GM10248 (cell line): ENCODE measurements at regions not wholly inside any gene's neighbourhood (a gene's known extent, or its start where the extent isn't known, plus 50 kb on each side); places are given as distances from the start of the nearest gene placed in this dataset.

Experiments used
- CTCF ChIA-PET: fragments of 300-600 bp; sonication (Branson Sonifier 250); formaldehyde crosslinking; extraction: SDS; loops from one replicate; lab custom pipeline; 2021; ENCODE audit warnings: antibody characterized with exemption; lab: Yijun Ruan, JAX
- POLR2A ChIA-PET: fragments of 350-650 bp; sonication (Branson Sonifier 250); formaldehyde crosslinking; extraction: SDS; loops from one replicate; lab custom pipeline; 2020; ENCODE audit warnings: antibody characterized with exemption; lab: Yijun Ruan, JAX
- DNase-seq: peaks from one replicate; pipeline ENCODE4 v3.0.0; 2012; ENCODE audit errors: extremely low spot score
- CTCF ChIP-seq: IDR thresholded peaks from 2 replicates; pipeline ENCODE4 v1.5.1; 2012; ENCODE audit warnings: mild to moderate bottlenecking, low read depth; ENCODE audit errors: extremely low read depth, missing control alignments, control extremely low read depth

- TF ChIP-seq CTCF, result no peak
- CTCF ChIA-PET, result no interaction called here
- no peak for DNase-seq
- POLR2A ChIA-PET, result no interaction called here
These were observed 392.4 kb downstream of the RPS6KC1 start for GRCh38 chr1:213443415-213443814.

- no peak for DNase-seq
- CTCF ChIA-PET, result no interaction called here
- TF ChIP-seq CTCF, result no peak
- POLR2A ChIA-PET, result no interaction called here
These were observed 393.2 kb downstream of the RPS6KC1 start for GRCh38 chr1:213444224-213444623.

GRCh38 chr1:213446496-213446895 lies 395.5 kb downstream of the RPS6KC1 start:
- no peak for TF ChIP-seq CTCF
- ChIA-PET POLR2A (no interaction called here), CTCF (no interaction called here)
- no peak for DNase-seq

- POLR2A ChIA-PET, result no interaction called here
- CTCF ChIA-PET, result no interaction called here
- TF ChIP-seq CTCF, result no peak
- DNase-seq, result no peak
These were observed 397.3 kb downstream of the RPS6KC1 start for GRCh38 chr1:213448360-213448759.

- POLR2A ChIA-PET, result no interaction called here
- TF ChIP-seq CTCF, result no peak
- DNase-seq, result no peak
- CTCF ChIA-PET, result no interaction called here
These were observed 397.7 kb downstream of the RPS6KC1 start for GRCh38 chr1:213448776-213449175.

- ChIA-PET POLR2A (no interaction called here), CTCF (interaction anchor here (0.8 to 1.2 kb wide), 2 partner anchors 11 to 29 kb away, joined by 3 read pairs; no protein-coding TSS in a partner anchor)
- no peak for TF ChIP-seq CTCF
- no peak for DNase-seq
These were observed 401.5 kb downstream of the RPS6KC1 start for GRCh38 chr1:213452501-213452900.

GRCh38 chr1:213457186-213457585 lies 406.1 kb downstream of the RPS6KC1 start:
- ChIA-PET CTCF (interaction anchor here (1.2 kb wide), 1 partner anchor 16 kb away, joined by 3 read pairs; no protein-coding TSS in a partner anchor), POLR2A (no interaction called here)
- no peak for TF ChIP-seq CTCF
- DNase-seq, result no peak
